Gastroesophageal sphincter (tissue), 3 donors: ENCODE measurements at regions not wholly inside any gene's neighbourhood (a gene's known extent, or its start where the extent isn't known, plus 50 kb on each side); places are given as distances from the start of the nearest gene placed in this dataset.

Experiments used
- CTCF ChIP-seq, 4 experiments: fragments of 200-600 bp in 2 of 4; fragments of 450-650 bp in 2 of 4; sonication (generic) in 1 of 4; IDR thresholded peaks; one replicate each; pipeline ENCODE4 v1.5.1; 2017 to 2019; ENCODE audit warnings: antibody characterized with exemption in 4 of 4, mild to moderate bottlenecking in 2 of 4, moderate library complexity in 2 of 4
- POLR2A ChIP-seq, 2 donors: fragments of 450-650 bp; IDR thresholded peaks; one replicate each; pipeline ENCODE4 v1.6.1; 2017; ENCODE audit warnings: antibody characterized with exemption in 2 of 2, mild to moderate bottlenecking in 2 of 2, moderate library complexity in 1 of 2
- POLR2AphosphoS5 ChIP-seq: sonication (generic); formaldehyde crosslinking; IDR thresholded peaks from one replicate; pipeline ENCODE4 v1.6.1; 2017; ENCODE audit warnings: antibody characterized with exemption

GRCh38 chr15:39363761-39364586, 216.9 kb upstream of the THBS1 start:
- TF ChIP-seq POLR2A (IDR thresholded peaks at IDR 0.05): no peak
- no peak for TF ChIP-seq CTCF (IDR thresholded peaks at IDR 0.05)
- TF ChIP-seq POLR2AphosphoS5: peak; percentile 6
